ENCODE measurements at regions not wholly inside any gene's neighbourhood (a gene's known extent, or its start where the extent isn't known, plus 50 kb on each side); places are given as distances from the start of the nearest gene placed in this dataset. TPM values are rescaled to one million over a fixed set of nuclear protein-coding genes. Genes with fewer than 3 reads are reported as not detected.

DNA sequence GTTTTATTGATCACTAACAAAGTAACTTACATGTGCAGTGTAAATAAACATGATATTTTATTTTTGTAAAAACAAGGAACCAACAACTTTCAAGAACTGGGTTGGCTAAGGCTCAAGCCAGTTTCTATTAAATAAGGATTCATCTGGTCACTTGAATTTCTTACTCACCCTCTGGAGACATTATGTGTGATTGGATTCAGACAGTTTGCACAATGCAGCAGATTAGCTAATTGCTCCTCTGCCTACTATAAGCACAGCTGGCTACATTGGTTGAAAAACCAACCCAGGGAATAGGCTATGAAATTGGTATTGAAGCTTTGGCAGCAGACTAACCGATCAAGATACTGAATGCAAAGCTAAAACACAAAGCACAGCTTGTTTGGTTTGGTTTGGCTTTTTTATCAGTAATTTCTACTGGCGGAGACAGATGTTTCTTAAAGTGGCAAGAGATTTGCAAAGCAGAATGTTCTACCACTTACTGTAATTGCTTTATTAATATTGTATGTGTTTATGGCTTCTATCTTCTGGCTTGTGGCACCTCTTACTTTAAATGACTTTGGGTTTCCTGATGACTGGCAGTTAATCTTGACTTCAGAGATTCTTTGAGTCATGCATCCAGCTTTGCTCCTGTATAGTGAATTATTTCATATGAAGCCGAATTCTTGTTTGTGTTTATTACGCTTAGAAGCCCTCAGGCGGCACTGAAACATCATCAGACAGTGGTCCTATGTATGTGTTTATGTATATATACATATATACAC lies 231.5 kb downstream of the MPDZ start:
- no peak overlapping the region for H3K9ac ChIP-seq
- no peaks in the 10 kb centered on the region for H3F3A ChIP-seq (ENCODE audit: insufficient read depth)
- H2AFZ ChIP-seq, result no peak overlapping the region
- 90 to 93% methylated on average over 5 of the region's 5 CpGs for WGBS, 2 experiments (ENCODE audit: low coverage in 1 of 2, low lambda C conversion rate in 2 of 2, missing lambda C conversion rate in 2 of 2)
- H3K27ac ChIP-seq, result no peak overlapping the region
- DNase-seq, result no peak
- H3K27me3 ChIP-seq (replicated peaks; ENCODE audit: insufficient read depth), result no peaks in the 10 kb centered on the region
- H3K4me1 ChIP-seq (ENCODE audit: insufficient read depth), result no peaks in the 10 kb centered on the region
- TF ChIP-seq EZH2 (IDR thresholded peaks at IDR 0.05; ENCODE audit: insufficient read depth, poor library complexity, severe bottlenecking) (no peak), EZH2phosphoT487 (IDR thresholded peaks at IDR 0.05; ENCODE audit: insufficient read depth, low read depth) (no peak)
- no peaks in the 10 kb centered on the region for H3K9me2 ChIP-seq (ENCODE audit: insufficient read depth)
- H3K79me2 ChIP-seq (ENCODE audit: insufficient read depth), result no peaks in the 10 kb centered on the region
- H4K20me1 ChIP-seq (ENCODE audit: insufficient read depth), result no peaks in the 10 kb centered on the region
- no peaks in the 10 kb centered on the region for H3K36me3 ChIP-seq (ENCODE audit: low read depth)
- H3K9me3 ChIP-seq (ENCODE audit: low read depth), result no peaks in the 10 kb centered on the region
- no peak overlapping the region for H3K4me3 ChIP-seq
- in situ Hi-C loops (cut with MboI), result no loop called here
- H3K4me2 ChIP-seq (ENCODE audit: unreplicated experiment), result no peak overlapping the region

DNA sequence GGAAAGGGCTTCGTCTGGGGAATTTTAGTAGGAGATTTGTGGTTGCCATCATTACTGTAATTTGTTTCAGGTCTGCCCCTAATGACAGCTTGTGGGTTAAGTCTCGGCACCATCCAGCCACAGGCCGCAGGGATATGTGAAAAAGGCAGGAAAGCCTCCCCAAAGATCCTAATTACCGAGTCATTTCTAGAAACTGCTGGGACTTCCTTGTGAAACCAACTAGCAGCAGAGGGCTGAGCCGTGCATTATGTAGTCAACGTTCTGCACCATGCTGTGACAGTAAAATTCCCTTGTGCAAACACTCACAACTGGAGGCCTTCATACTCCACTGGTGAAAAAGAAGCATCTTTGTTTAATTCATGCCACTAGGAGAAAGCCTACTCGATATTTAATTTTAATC lies 230.3 kb downstream of the MPDZ start:
- no peak for TF ChIP-seq EZH2phosphoT487 (IDR thresholded peaks at IDR 0.05; ENCODE audit: insufficient read depth, low read depth)
- TF ChIP-seq EZH2 (IDR thresholded peaks at IDR 0.05; ENCODE audit: insufficient read depth, poor library complexity, severe bottlenecking), result no peak
- no peaks in the 10 kb centered on the region for H4K20me1 ChIP-seq (ENCODE audit: insufficient read depth)
- H2AFZ ChIP-seq, result no peak overlapping the region
- no peaks in the 10 kb centered on the region for H3K36me3 ChIP-seq (ENCODE audit: low read depth)
- H3K4me3 ChIP-seq, result no peak overlapping the region
- H3K9ac ChIP-seq, result no peak overlapping the region
- no peaks in the 10 kb centered on the region for H3F3A ChIP-seq (ENCODE audit: insufficient read depth)
- no peak for DNase-seq
- 38 to 46% methylated on average over 7 of the region's 7 CpGs for WGBS, 2 experiments (ENCODE audit: low coverage in 1 of 2, low lambda C conversion rate in 2 of 2, missing lambda C conversion rate in 2 of 2)
- no peaks in the 10 kb centered on the region for H3K9me3 ChIP-seq (ENCODE audit: low read depth)
- in situ Hi-C loops (cut with MboI), result no loop called here
- H3K79me2 ChIP-seq (ENCODE audit: insufficient read depth), result no peaks in the 10 kb centered on the region
- no peaks in the 10 kb centered on the region for H3K9me2 ChIP-seq (ENCODE audit: insufficient read depth)
- H3K4me1 ChIP-seq (ENCODE audit: insufficient read depth), result no peaks in the 10 kb centered on the region
- no peak overlapping the region for H3K4me2 ChIP-seq (ENCODE audit: unreplicated experiment)
- no peaks in the 10 kb centered on the region for H3K27me3 ChIP-seq (replicated peaks; ENCODE audit: insufficient read depth)
- no peak overlapping the region for H3K27ac ChIP-seq

DNA sequence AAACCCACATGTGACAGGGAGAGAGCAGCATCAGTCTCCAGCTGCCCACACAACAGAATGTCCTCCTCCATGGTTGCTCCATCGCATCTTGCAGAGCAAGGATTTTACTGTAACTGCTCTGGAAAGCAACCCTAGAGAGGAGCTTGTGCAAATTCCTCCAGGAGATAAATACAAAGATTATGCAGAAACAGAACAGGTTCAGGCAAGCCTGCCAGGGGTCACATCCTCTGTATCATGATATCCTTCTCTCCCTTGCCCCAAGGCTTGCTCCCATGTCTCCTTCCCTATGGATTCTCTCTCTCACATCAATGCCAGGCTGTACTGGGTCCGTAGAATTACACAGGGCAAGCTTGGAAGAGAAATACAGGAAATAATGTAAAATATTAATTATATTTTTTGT lies 226.0 kb downstream of the MPDZ start:
- H4K20me1 ChIP-seq (ENCODE audit: insufficient read depth), result no peaks in the 10 kb centered on the region
- no peak overlapping the region for H3K4me3 ChIP-seq
- H3K27ac ChIP-seq, result no peak overlapping the region
- no peak overlapping the region for H2AFZ ChIP-seq
- H3K36me3 ChIP-seq (ENCODE audit: low read depth), result no peaks in the 10 kb centered on the region
- TF ChIP-seq EZH2phosphoT487 (IDR thresholded peaks at IDR 0.05; ENCODE audit: insufficient read depth, low read depth), result no peak
- TF ChIP-seq EZH2 (IDR thresholded peaks at IDR 0.05; ENCODE audit: insufficient read depth, poor library complexity, severe bottlenecking), result no peak
- no peaks in the 10 kb centered on the region for H3K9me2 ChIP-seq (ENCODE audit: insufficient read depth)
- WGBS, 2 experiments (ENCODE audit: low coverage in 1 of 2, low lambda C conversion rate in 2 of 2, missing lambda C conversion rate in 2 of 2), result 40 to 42% methylated on average over 2 of the region's 2 CpGs
- no peak for DNase-seq
- no peaks in the 10 kb centered on the region for H3K9me3 ChIP-seq (ENCODE audit: low read depth)
- H3F3A ChIP-seq (ENCODE audit: insufficient read depth), result no peaks in the 10 kb centered on the region
- in situ Hi-C loops (cut with MboI), result no loop called here
- H3K27me3 ChIP-seq (replicated peaks; ENCODE audit: insufficient read depth), result no peaks in the 10 kb centered on the region
- no peaks in the 10 kb centered on the region for H3K4me1 ChIP-seq (ENCODE audit: insufficient read depth)
- no peaks in the 10 kb centered on the region for H3K79me2 ChIP-seq (ENCODE audit: insufficient read depth)
- no peak overlapping the region for H3K9ac ChIP-seq
- no peak overlapping the region for H3K4me2 ChIP-seq (ENCODE audit: unreplicated experiment)

DNA sequence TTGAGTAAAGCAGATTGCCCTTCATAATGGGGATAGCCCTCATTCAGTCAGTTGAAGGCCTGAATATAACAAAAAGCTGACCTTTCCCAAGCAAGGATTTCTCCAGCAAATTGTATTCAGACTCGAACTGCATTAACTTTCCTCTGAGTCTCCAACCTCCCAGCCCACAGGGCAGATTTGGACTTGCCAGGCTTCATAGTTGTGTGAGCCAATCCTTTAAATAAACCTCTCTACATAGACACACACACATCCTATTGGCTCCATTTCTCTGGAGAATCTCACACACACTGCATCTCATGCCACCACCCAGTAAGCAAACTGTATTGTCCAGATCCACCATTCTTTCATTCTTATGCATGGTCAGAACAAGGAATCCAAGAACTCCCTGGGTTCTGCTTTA lies 225.1 kb downstream of the MPDZ start:
- no peak overlapping the region for H3K27ac ChIP-seq
- H3K27me3 ChIP-seq (replicated peaks; ENCODE audit: insufficient read depth), result no peaks in the 10 kb centered on the region
- no peak overlapping the region for H3K4me3 ChIP-seq
- H3K79me2 ChIP-seq (ENCODE audit: insufficient read depth), result no peaks in the 10 kb centered on the region
- no peaks in the 10 kb centered on the region for H3K36me3 ChIP-seq (ENCODE audit: low read depth)
- H2AFZ ChIP-seq, result no peak overlapping the region
- H3K9ac ChIP-seq, result no peak overlapping the region
- 35 to 40% methylated on average over 1 of the region's 1 CpG for WGBS, 2 experiments (ENCODE audit: low coverage in 1 of 2, low lambda C conversion rate in 2 of 2, missing lambda C conversion rate in 2 of 2)
- H3K9me3 ChIP-seq (ENCODE audit: low read depth), result no peaks in the 10 kb centered on the region
- no peak for DNase-seq
- in situ Hi-C loops (cut with MboI), result no loop called here
- H3K4me2 ChIP-seq (ENCODE audit: unreplicated experiment), result no peak overlapping the region
- H3F3A ChIP-seq (ENCODE audit: insufficient read depth), result no peaks in the 10 kb centered on the region
- H4K20me1 ChIP-seq (ENCODE audit: insufficient read depth), result no peaks in the 10 kb centered on the region
- H3K4me1 ChIP-seq (ENCODE audit: insufficient read depth), result no peaks in the 10 kb centered on the region
- H3K9me2 ChIP-seq (ENCODE audit: insufficient read depth), result no peaks in the 10 kb centered on the region
- TF ChIP-seq EZH2phosphoT487 (IDR thresholded peaks at IDR 0.05; ENCODE audit: insufficient read depth, low read depth) (no peak), EZH2 (IDR thresholded peaks at IDR 0.05; ENCODE audit: insufficient read depth, poor library complexity, severe bottlenecking) (no peak)

Small RNA genes in the stretch of these regions (small RNA-seq; reads per million reads assigned to genes)
- gene RF00019 (ENCODE audit: low read depth, low replicate concordance), result not detected
